Hepatocyte (in vitro differentiated cells): ENCODE measurements at regions not wholly inside any gene's neighbourhood (a gene's known extent, or its start where the extent isn't known, plus 50 kb on each side); places are given as distances from the start of the nearest gene placed in this dataset.

Experiments used
- DNase-seq: peaks from one replicate; pipeline ENCODE4 v3.0.0-alpha.2; 2016; ENCODE audit warnings: low spot score
- H2AFZ ChIP-seq: fragments of 200-600 bp; sonication (generic); 2 replicates; pipeline ENCODE4 v1.6.0; 2016; ENCODE audit warnings: antibody characterized with exemption, mild to moderate bottlenecking
- H3K27ac ChIP-seq: fragments of 200-600 bp; sonication (generic); 2 replicates; pipeline ENCODE4 v1.5.1; 2016; ENCODE audit warnings: mild to moderate bottlenecking
- H3K27me3 ChIP-seq: fragments of 200-600 bp; sonication (generic); 2 replicates; pipeline ENCODE4 v1.6.1; 2016
- H3K36me3 ChIP-seq: fragments of 200-600 bp; sonication (generic); replicated peaks from 2 replicates; pipeline ENCODE4 v1.5.1; 2016; ENCODE audit warnings: low read depth; ENCODE audit not compliant: insufficient read depth
- H3K4me1 ChIP-seq: fragments of 200-600 bp; sonication (generic); 2 replicates; pipeline ENCODE4 v1.5.1; 2016; ENCODE audit warnings: mild to moderate bottlenecking, moderate library complexity; ENCODE audit not compliant: insufficient read depth
- H3K4me2 ChIP-seq: fragments of 200-600 bp; sonication (generic); 2 replicates; pipeline ENCODE4 v1.6.0; 2016
- H3K4me3 ChIP-seq: fragments of 200-600 bp; sonication (generic); 2 replicates; pipeline ENCODE4 v1.5.1; 2016; ENCODE audit warnings: mild to moderate bottlenecking
- H3K79me2 ChIP-seq: fragments of 200-600 bp; sonication (generic); 2 replicates; pipeline ENCODE4 v1.6.0; 2017; ENCODE audit warnings: mild to moderate bottlenecking
- H3K9me2 ChIP-seq: fragments of 200-600 bp; sonication (generic); replicated peaks from 2 replicates; pipeline ENCODE4 v1.6.0; 2017; ENCODE audit warnings: mild to moderate bottlenecking; ENCODE audit not compliant: insufficient read depth
- H3K9me3 ChIP-seq: fragments of 200-600 bp; sonication (generic); 2 replicates; pipeline ENCODE4 v1.5.1; 2016; ENCODE audit warnings: low read depth, mild to moderate bottlenecking
- H4K20me1 ChIP-seq: fragments of 200-600 bp; sonication (generic); 2 replicates; pipeline ENCODE4 v1.6.0; 2016; ENCODE audit warnings: mild to moderate bottlenecking; ENCODE audit not compliant: insufficient read depth, poor library complexity, severe bottlenecking
- EZH2 ChIP-seq: fragments of 200-600 bp; sonication (generic); IDR thresholded peaks from 2 replicates; pipeline ENCODE4 v1.6.1; 2016; ENCODE audit warnings: antibody characterized with exemption, mild to moderate bottlenecking, borderline replicate concordance
- EZH2phosphoT487 ChIP-seq: fragments of 200-600 bp; sonication (generic); IDR thresholded peaks from one replicate; pipeline ENCODE4 v1.6.1; 2018; ENCODE audit warnings: antibody characterized with exemption, mild to moderate bottlenecking, low read depth, moderate library complexity; ENCODE audit not compliant: unreplicated experiment, severe bottlenecking
- WGBS: methylation state at CpG from one replicate; pipeline ENCODE4 v1.1.6; 2016; ENCODE audit warnings: low lambda C conversion rate; ENCODE audit errors: missing lambda C conversion rate; 5-methylcytosine and 5-hydroxymethylcytosine counted together
- TF ChIP-seq, protein P1 (sequence below): fragments of 200-600 bp; sonication (generic); IDR thresholded peaks from 2 replicates; pipeline ENCODE4 v1.5.1; 2016; ENCODE audit warnings: antibody characterized with exemption, mild to moderate bottlenecking; ENCODE audit not compliant: poor library complexity

GRCh38 chr21:41673596-41674335 lies 93.1 kb downstream of the RIPK4 start:
- no peak overlapping the region for H2AFZ ChIP-seq
- no peaks in the 10 kb centered on the region for H3K27me3 ChIP-seq
- H3K36me3 ChIP-seq = no peaks in the 10 kb centered on the region
- no peaks in the 10 kb centered on the region for H4K20me1 ChIP-seq
- WGBS = 88% methylated on average over 13 of the region's 13 CpGs
- H3K9me3 ChIP-seq = no peaks in the 10 kb centered on the region
- no peak overlapping the region for H3K27ac ChIP-seq
- TF ChIP-seq EZH2phosphoT487 (no peak), EZH2 (no peak)
- TF ChIP-seq, protein P1, sequence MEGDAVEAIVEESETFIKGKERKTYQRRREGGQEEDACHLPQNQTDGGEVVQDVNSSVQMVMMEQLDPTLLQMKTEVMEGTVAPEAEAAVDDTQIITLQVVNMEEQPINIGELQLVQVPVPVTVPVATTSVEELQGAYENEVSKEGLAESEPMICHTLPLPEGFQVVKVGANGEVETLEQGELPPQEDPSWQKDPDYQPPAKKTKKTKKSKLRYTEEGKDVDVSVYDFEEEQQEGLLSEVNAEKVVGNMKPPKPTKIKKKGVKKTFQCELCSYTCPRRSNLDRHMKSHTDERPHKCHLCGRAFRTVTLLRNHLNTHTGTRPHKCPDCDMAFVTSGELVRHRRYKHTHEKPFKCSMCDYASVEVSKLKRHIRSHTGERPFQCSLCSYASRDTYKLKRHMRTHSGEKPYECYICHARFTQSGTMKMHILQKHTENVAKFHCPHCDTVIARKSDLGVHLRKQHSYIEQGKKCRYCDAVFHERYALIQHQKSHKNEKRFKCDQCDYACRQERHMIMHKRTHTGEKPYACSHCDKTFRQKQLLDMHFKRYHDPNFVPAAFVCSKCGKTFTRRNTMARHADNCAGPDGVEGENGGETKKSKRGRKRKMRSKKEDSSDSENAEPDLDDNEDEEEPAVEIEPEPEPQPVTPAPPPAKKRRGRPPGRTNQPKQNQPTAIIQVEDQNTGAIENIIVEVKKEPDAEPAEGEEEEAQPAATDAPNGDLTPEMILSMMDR = no peak
- DNase-seq = no peak
- H3K4me3 ChIP-seq = no peak overlapping the region
- H3K4me2 ChIP-seq = no peak overlapping the region
- H3K4me1 ChIP-seq = peaks cover 13% of the 10 kb centered on the region
- no peaks in the 10 kb centered on the region for H3K79me2 ChIP-seq
- H3K9me2 ChIP-seq = no peaks in the 10 kb centered on the region

DNA sequence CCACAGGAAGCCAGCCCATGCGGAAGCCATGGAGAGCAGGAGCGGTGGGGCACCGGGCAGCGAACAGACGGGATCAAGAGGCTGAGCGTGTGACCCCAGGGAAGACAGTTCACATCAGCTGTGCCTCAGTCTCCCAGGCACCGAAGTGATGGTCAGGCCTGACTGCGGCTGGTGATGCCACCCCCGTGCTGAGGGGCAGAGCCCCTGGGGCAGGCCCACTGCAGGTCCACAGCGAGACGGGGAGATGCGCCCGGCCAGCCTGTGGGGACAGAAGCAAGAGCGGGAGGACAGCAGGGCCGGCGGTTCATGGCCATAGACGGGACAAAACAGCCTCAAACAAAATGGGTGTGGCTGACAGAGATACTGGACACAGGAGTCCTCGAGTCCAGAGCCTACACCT lies 93.8 kb downstream of the RIPK4 start:
- Histone ChIP-seq H3K9me2 (no peaks in the 10 kb centered on the region), H3K79me2 (no peaks in the 10 kb centered on the region), H3K4me2 (no peak overlapping the region), H3K27ac (no peak overlapping the region), H3K4me3 (no peak overlapping the region), H2AFZ (no peak overlapping the region), H4K20me1 (no peaks in the 10 kb centered on the region), H3K27me3 (no peaks in the 10 kb centered on the region), H3K9me3 (no peaks in the 10 kb centered on the region), H3K4me1 (peaks cover 7% of the 10 kb centered on the region), H3K36me3 (no peaks in the 10 kb centered on the region)
- WGBS = 90% methylated on average over 18 of the region's 18 CpGs
- no peak for DNase-seq
- TF ChIP-seq, protein P1 = no peak
- no peak for TF ChIP-seq EZH2
- no peak for TF ChIP-seq EZH2phosphoT487

DNA sequence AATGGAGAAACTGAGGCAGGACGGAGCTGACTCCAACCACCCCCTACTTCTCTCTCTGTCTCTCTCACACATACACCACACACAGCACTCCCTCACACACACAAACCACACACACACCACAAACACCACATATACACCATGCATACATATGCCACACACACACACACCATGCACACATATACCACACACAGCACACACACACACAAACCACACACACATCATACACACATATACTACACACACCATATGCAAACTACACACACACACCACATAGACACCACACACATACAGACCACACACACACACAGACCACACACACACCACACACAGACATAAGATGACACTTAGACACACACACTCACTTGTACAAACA lies 94.3 kb downstream of the RIPK4 start:
- DNase-seq = no peak
- Histone ChIP-seq H3K27me3 (no peaks in the 10 kb centered on the region), H3K9me3 (no peaks in the 10 kb centered on the region), H4K20me1 (no peaks in the 10 kb centered on the region), H3K4me3 (no peak overlapping the region), H3K79me2 (no peaks in the 10 kb centered on the region), H2AFZ (no peak overlapping the region), H3K4me1 (peaks cover 2% of the 10 kb centered on the region), H3K27ac (no peak overlapping the region), H3K4me2 (no peak overlapping the region), H3K36me3 (no peaks in the 10 kb centered on the region), H3K9me2 (no peaks in the 10 kb centered on the region)
- WGBS = 92% methylated on average over 1 of the region's 1 CpG
- TF ChIP-seq EZH2phosphoT487 = no peak
- no peak for TF ChIP-seq EZH2

- TF ChIP-seq, protein P1 = no peak
- TF ChIP-seq EZH2phosphoT487 (no peak), EZH2 (no peak)
- H3K36me3 ChIP-seq = no peaks in the 10 kb centered on the region
- DNase-seq = no peak
- H3K4me1 ChIP-seq = no peaks in the 10 kb centered on the region
- H3K27me3 ChIP-seq = no peaks in the 10 kb centered on the region
- H3K4me3 ChIP-seq = no peak overlapping the region
- H3K27ac ChIP-seq = no peak overlapping the region
- no peaks in the 10 kb centered on the region for H3K9me2 ChIP-seq
- H2AFZ ChIP-seq = no peak overlapping the region
- no peak overlapping the region for H3K4me2 ChIP-seq
- H4K20me1 ChIP-seq = no peaks in the 10 kb centered on the region
- no peaks in the 10 kb centered on the region for H3K9me3 ChIP-seq
- H3K79me2 ChIP-seq = no peaks in the 10 kb centered on the region
- 81% methylated on average over 22 of the region's 22 CpGs for WGBS
These were observed 94.9 kb downstream of the RIPK4 start for GRCh38 chr21:41671859-41672542.
